ENCODE measurements at regions not wholly inside any gene's neighbourhood (a gene's known extent, or its start where the extent isn't known, plus 50 kb on each side); places are given as distances from the start of the nearest gene placed in this dataset.

GRCh38 chr19:46546194-46546896 is 50.7 kb upstream of the PNMA8B start:
- DNase-seq (ENCODE audit: extremely low read depth in 1 of 4, low spot score in 3 of 4) (peak; percentile 54 to 76 (median 62)), ATAC-seq (peak; percentile 97), FAIRE-seq (peak; percentile 86)
- intact Hi-C loops (cut with micrococcal nuclease) (no loop called here), in situ Hi-C loops (cut with MboI) (no loop called here)
- 0 out of 2 replicates have a peak overlapping the region, but pooled peaks have one; percentile 2 for H3K4me3 ChIP-seq
- POLR2A ChIA-PET = interaction anchor here (0.8 kb wide), 1 partner anchor 25 kb away, joined by 4 read pairs; no protein-coding TSS in a partner anchor
- CTCF ChIA-PET (ENCODE audit: low intra/inter-chr PET ratio) = no interaction called here
- no peaks in the 10 kb centered on the region for H3K79me2 ChIP-seq (ENCODE audit: control insufficient read depth, insufficient read depth, low read length)
- 33% methylated on average over 7 of the region's 7 CpGs for WGBS (ENCODE audit: insufficient coverage, low coverage, missing lambda C conversion rate)
- H4K20me1 ChIP-seq (replicated peaks; ENCODE audit: control insufficient read depth, insufficient read depth, low read length) = no peaks in the 10 kb centered on the region
- H2AFZ ChIP-seq (ENCODE audit: low read depth, low read length) = peak overlapping the region; percentile 98
- H3K9me1 ChIP-seq (ENCODE audit: control insufficient read depth, insufficient read depth, low read length) = no peaks in the 10 kb centered on the region
- no TSS peak for BruUV-seq (replicated peaks)
- peak overlapping the region; percentile 48 for H3K4me2 ChIP-seq (ENCODE audit: insufficient read depth, low read length)
- no peaks in the 10 kb centered on the region; a peak in 2 of 5 replicates for H3K4me1 ChIP-seq (replicated peaks in 1 of 2; ENCODE audit: control insufficient read depth in 2 of 2, insufficient read depth in 2 of 2, low read length in 2 of 2)
- H3K36me3 ChIP-seq (ENCODE audit: control insufficient read depth, insufficient read depth, low read length) = no peaks in the 10 kb centered on the region
- H3K9me3 ChIP-seq (replicated peaks; ENCODE audit: control insufficient read depth, insufficient read depth, low read depth, low read length) = no peaks in the 10 kb centered on the region
- H3K27me3 ChIP-seq (ENCODE audit: control insufficient read depth in 2 of 2, insufficient read depth in 2 of 2, low read length in 2 of 2) = no peaks in the 10 kb centered on the region; a peak in 2 of 5 replicates
- peak overlapping the region; percentile 8 to 32; a peak in 3 of 4 replicates for H3K9ac ChIP-seq (ENCODE audit: insufficient read depth in 1 of 2, low read depth in 2 of 2, low read length in 2 of 2)
- H3K27ac ChIP-seq (ENCODE audit: extremely low read depth, low read depth, low read length) = peak overlapping the region; percentile 6
- TF ChIP-seq LCOR (CRISPR knock-in tag; IDR thresholded peaks at IDR 0.05) (0 out of 2 replicates have a peak, but pooled peaks have one; percentile 50), PPARD (CRISPR knock-in tag; IDR thresholded peaks at IDR 0.05) (no peak), ZNF239 (CRISPR knock-in tag; IDR thresholded peaks at IDR 0.05) (no peak), HDAC3 (IDR thresholded peaks at IDR 0.05; ENCODE audit: borderline replicate concordance, partially characterized antibody) (no peak), SMC3 (conservative IDR thresholded peaks at IDR 0.05; ENCODE audit: insufficient read depth, low read depth, low read length) (no peak), TCF7L2 (IDR thresholded peaks at IDR 0.05; ENCODE audit: low read depth, low read length) (no peak), CC2D1A (IDR thresholded peaks at IDR 0.05) (no peak; the same call in 1 of the 2 replicates), PRDM10 (IDR thresholded peaks at IDR 0.05; ENCODE audit: partially characterized antibody) (peak; percentile 74), TOE1 (IDR thresholded peaks at IDR 0.05; ENCODE audit: borderline replicate concordance) (0 out of 2 replicates have a peak, but pooled peaks have one; percentile 48), TOE1 (CRISPR knock-in tag; IDR thresholded peaks at IDR 0.05; ENCODE audit: borderline replicate concordance, low read depth) (no peak), ZKSCAN3 (CRISPR knock-in tag; IDR thresholded peaks at IDR 0.05) (no peak), CEBPG (CRISPR knock-in tag; IDR thresholded peaks at IDR 0.05) (peak; percentile 98), CEBPG (tag; conservative IDR thresholded peaks at IDR 0.05 in 1 of 2, IDR thresholded peaks at IDR 0.05 in 1 of 2) (peak; percentile 97 to 98), ESRRB (CRISPR knock-in tag; IDR thresholded peaks at IDR 0.05; ENCODE audit: borderline replicate concordance) (no peak)
